ENCODE measurements at regions not wholly inside any gene's neighbourhood (a gene's known extent, or its start where the extent isn't known, plus 50 kb on each side); places are given as distances from the start of the nearest gene placed in this dataset.
A peak's percentile ranks its signal among the peaks of the same experiment; 100 is the strongest.

- no peak for TF ChIP-seq CTCF (IDR thresholded peaks at IDR 0.05; ENCODE audit: insufficient read depth, low read length)
- H3K4me3 ChIP-seq (ENCODE audit: low read depth, low read length): no peak overlapping the region
- peak; percentile 59 for DNase-seq (ENCODE audit: low read depth)
These were observed 60.1 kb upstream of the ZNF608 start for GRCh38 chr5:124806373-124807077.

- DNase-seq (ENCODE audit: low read depth): no peak
- H3K4me3 ChIP-seq (ENCODE audit: low read depth, low read length): no peak overlapping the region
- no peak for TF ChIP-seq CTCF (IDR thresholded peaks at IDR 0.05; ENCODE audit: insufficient read depth, low read length)
These were observed 62.4 kb upstream of the ZNF608 start for GRCh38 chr5:124808842-124809268.

GRCh38 chr5:124810396-124811006 is 64.1 kb upstream of the ZNF608 start:
- no peak for TF ChIP-seq CTCF (IDR thresholded peaks at IDR 0.05; ENCODE audit: insufficient read depth, low read length)
- no peak for DNase-seq (ENCODE audit: low read depth)
- H3K4me3 ChIP-seq (ENCODE audit: low read depth, low read length): no peak overlapping the region

- DNase-seq (ENCODE audit: low read depth): no peak
- TF ChIP-seq CTCF (IDR thresholded peaks at IDR 0.05; ENCODE audit: insufficient read depth, low read length): no peak
These were observed 66.4 kb upstream of the ZNF608 start for GRCh38 chr5:124812771-124813358.

GRCh38 chr5:124816381-124816780 is 69.9 kb upstream of the ZNF608 start:
- H3K4me3 ChIP-seq (ENCODE audit: low read depth, low read length): no peak overlapping the region
- TF ChIP-seq CTCF (IDR thresholded peaks at IDR 0.05; ENCODE audit: insufficient read depth, low read length): no peak
- DNase-seq (ENCODE audit: low read depth): no peak

More at GRCh38 chr5:124812771-124813358, 66.4 kb upstream of the ZNF608 start:
- no peak overlapping the region for H3K4me3 ChIP-seq (ENCODE audit: low read depth, low read length)

GRCh38 chr5:124819201-124819600 is 72.8 kb upstream of the ZNF608 start:
- no peak overlapping the region for H3K4me3 ChIP-seq (ENCODE audit: low read depth, low read length)
- no peak for DNase-seq (ENCODE audit: low read depth)
- TF ChIP-seq CTCF (IDR thresholded peaks at IDR 0.05; ENCODE audit: insufficient read depth, low read length): no peak
